ENCODE measurements at regions not wholly inside any gene's neighbourhood (a gene's known extent, or its start where the extent isn't known, plus 50 kb on each side); places are given as distances from the start of the nearest gene placed in this dataset.

DNA sequence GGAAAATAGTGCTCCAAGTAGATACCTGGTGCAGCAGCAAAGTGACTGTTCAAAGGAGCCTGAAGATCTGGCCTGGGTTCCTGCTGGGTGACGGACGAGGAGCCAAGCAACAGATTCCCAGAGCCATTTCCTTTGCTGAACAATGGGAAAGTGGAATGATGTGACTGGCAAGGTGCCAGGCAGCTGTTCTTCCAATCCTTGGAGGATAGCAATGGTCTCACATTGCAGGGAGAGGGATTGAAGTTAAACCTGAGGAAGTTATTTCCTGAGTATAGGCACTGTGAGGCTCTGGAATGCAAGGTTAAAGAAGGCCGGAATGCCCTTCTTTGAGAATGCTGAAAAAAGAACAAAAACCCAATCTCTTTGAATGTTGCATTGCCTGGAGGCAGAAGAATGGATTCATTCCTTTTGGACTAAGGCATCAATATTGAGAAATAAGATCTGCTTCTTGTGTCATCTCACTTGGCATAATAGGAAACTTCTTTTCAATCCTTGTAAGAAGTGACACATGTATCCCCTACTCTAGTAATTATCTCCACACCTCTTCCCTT, 223.8 kb downstream of the BLID start:
- in situ Hi-C loops (cut with HindIII; ENCODE audit: extremely low pct_ligation_motif_present, low pct_unique_long_range_greater_than_20kb) (no loop called here), intact Hi-C loops (cut with micrococcal nuclease; ENCODE audit: unreplicated experiment) (no loop called here)
- no peaks in the 10 kb centered on the region for H3K4me1 ChIP-seq (ENCODE audit: insufficient read depth, low read length)
- no peaks in the 10 kb centered on the region for H3K9me3 ChIP-seq (ENCODE audit: low read length)
- no peak overlapping the region for H3K4me2 ChIP-seq (ENCODE audit: low read depth, low read length)
- no peaks in the 10 kb centered on the region for H3K36me3 ChIP-seq (replicated peaks in 1 of 2; ENCODE audit: control insufficient read depth in 1 of 2, insufficient read depth in 2 of 2, low read length in 2 of 2)
- no peak overlapping the region for H3K27ac ChIP-seq (ENCODE audit: extremely low read length, insufficient read depth, low read length)
- ChIA-PET CTCF (ENCODE audit: low intra/inter-chr PET ratio, low total read pairs) (no interaction called here), POLR2A (no interaction called here)
- no peak overlapping the region for H3K4me3 ChIP-seq (replicated peaks in 1 of 3; ENCODE audit: insufficient read depth in 1 of 3, low read depth in 2 of 3, low read length in 3 of 3)
- no peaks in the 10 kb centered on the region; a peak in 1 of 5 replicates for H3K27me3 ChIP-seq (ENCODE audit: control insufficient read depth in 1 of 2, insufficient read depth in 2 of 2, low read length in 2 of 2)
- H3K9ac ChIP-seq (ENCODE audit: insufficient read depth, low read depth, low read length) = no peak overlapping the region
- FAIRE-seq (no peak), ATAC-seq (no peak), DNase-seq (ENCODE audit: low spot score) (no peak)
- no peak for TF ChIP-seq IRX3 (CRISPR knock-in tag; IDR thresholded peaks at IDR 0.05; ENCODE audit: borderline replicate concordance, low read depth)
- TF ChIP-seq PHF21A (CRISPR knock-in tag; IDR thresholded peaks at IDR 0.05) = no peak
- TF ChIP-seq, protein P1, sequence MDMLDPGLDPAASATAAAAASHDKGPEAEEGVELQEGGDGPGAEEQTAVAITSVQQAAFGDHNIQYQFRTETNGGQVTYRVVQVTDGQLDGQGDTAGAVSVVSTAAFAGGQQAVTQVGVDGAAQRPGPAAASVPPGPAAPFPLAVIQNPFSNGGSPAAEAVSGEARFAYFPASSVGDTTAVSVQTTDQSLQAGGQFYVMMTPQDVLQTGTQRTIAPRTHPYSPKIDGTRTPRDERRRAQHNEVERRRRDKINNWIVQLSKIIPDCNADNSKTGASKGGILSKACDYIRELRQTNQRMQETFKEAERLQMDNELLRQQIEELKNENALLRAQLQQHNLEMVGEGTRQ (IDR thresholded peaks at IDR 0.05; ENCODE audit: low read depth, low read length) = no peak
- TF ChIP-seq, protein P1 (CRISPR knock-in tag; IDR thresholded peaks at IDR 0.05; ENCODE audit: borderline replicate concordance) = no peak
- TF ChIP-seq MEF2D (CRISPR knock-in tag; IDR thresholded peaks at IDR 0.05) = no peak
- TF ChIP-seq ZNF44 (CRISPR knock-in tag; IDR thresholded peaks at IDR 0.05) = no peak
- TF ChIP-seq, protein P2, sequence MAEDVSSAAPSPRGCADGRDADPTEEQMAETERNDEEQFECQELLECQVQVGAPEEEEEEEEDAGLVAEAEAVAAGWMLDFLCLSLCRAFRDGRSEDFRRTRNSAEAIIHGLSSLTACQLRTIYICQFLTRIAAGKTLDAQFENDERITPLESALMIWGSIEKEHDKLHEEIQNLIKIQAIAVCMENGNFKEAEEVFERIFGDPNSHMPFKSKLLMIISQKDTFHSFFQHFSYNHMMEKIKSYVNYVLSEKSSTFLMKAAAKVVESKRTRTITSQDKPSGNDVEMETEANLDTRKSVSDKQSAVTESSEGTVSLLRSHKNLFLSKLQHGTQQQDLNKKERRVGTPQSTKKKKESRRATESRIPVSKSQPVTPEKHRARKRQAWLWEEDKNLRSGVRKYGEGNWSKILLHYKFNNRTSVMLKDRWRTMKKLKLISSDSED (CRISPR knock-in tag; IDR thresholded peaks at IDR 0.05) = no peak
- TF ChIP-seq, protein P3, sequence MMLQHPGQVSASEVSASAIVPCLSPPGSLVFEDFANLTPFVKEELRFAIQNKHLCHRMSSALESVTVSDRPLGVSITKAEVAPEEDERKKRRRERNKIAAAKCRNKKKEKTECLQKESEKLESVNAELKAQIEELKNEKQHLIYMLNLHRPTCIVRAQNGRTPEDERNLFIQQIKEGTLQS (CRISPR knock-in tag; IDR thresholded peaks at IDR 0.05) = no peak
- no peak for TF ChIP-seq TMF1 (CRISPR knock-in tag; IDR thresholded peaks at IDR 0.05; ENCODE audit: low read depth)
- TF ChIP-seq ZNF296 (CRISPR knock-in tag; conservative IDR thresholded peaks at IDR 0.05) = no peak
- H3K79me2 ChIP-seq (ENCODE audit: insufficient read depth, low read length) = no peaks in the 10 kb centered on the region
- no peaks in the 10 kb centered on the region for H4K20me1 ChIP-seq (ENCODE audit: insufficient read depth, low read length)
- H2AFZ ChIP-seq (ENCODE audit: low read length) = no peak overlapping the region
- 51% methylated on average over 3 of the region's 3 CpGs for WGBS (ENCODE audit: low lambda C conversion rate)
- BruUV-seq (replicated peaks) = no TSS peak

Measured in HepG2 (cell line).